ENCODE measurements at regions not wholly inside any gene's neighbourhood (a gene's known extent, or its start where the extent isn't known, plus 50 kb on each side); places are given as distances from the start of the nearest gene placed in this dataset.
A peak's percentile ranks its signal among the peaks of the same experiment; 100 is the strongest.

- Histone ChIP-seq H3K9me3 (ENCODE audit: insufficient read depth, low read depth, low read length) (peaks cover 2% of the 10 kb centered on the region), H3K79me1 (ENCODE audit: low read length) (no peaks in the 10 kb centered on the region), H3K23ac (ENCODE audit: low read length) (no peak overlapping the region), H3K27ac (ENCODE audit: low read depth, low read length) (no peak overlapping the region), H3K14ac (ENCODE audit: low read length) (no peak overlapping the region), H2BK120ac (ENCODE audit: insufficient read depth, low read length, poor library complexity) (no peak overlapping the region), H3K9ac (ENCODE audit: low read length) (no peak overlapping the region), H4K8ac (ENCODE audit: low read depth, low read length) (no peak overlapping the region), H3K36me3 (ENCODE audit: control insufficient read depth in 1 of 2, insufficient read depth in 2 of 2, low read length in 2 of 2) (no peaks in the 10 kb centered on the region), H4K91ac (ENCODE audit: low read depth, low read length) (no peak overlapping the region), H3K27me3 (ENCODE audit: insufficient read depth, low read length) (no peaks in the 10 kb centered on the region), H2BK5ac (ENCODE audit: low read depth, low read length, poor library complexity) (no peak overlapping the region), H3K79me2 (ENCODE audit: control insufficient read depth, insufficient read depth, low read length, poor library complexity) (peaks cover 2% of the 10 kb centered on the region), H3K4me3 (ENCODE audit: low read depth, low read length) (no peak overlapping the region), H3K18ac (ENCODE audit: low read length) (no peak overlapping the region), H2BK12ac (ENCODE audit: low read length) (no peak overlapping the region), H3K4ac (ENCODE audit: low read depth, low read length) (no peak overlapping the region), H2AFZ (ENCODE audit: insufficient read depth, low read length, poor library complexity) (no peak overlapping the region), H3K4me2 (ENCODE audit: low read length) (no peak overlapping the region), H2AK5ac (ENCODE audit: low read length) (no peak overlapping the region), H4K12ac (ENCODE audit: low read depth, low read length) (no peak overlapping the region), H3K4me1 (ENCODE audit: control insufficient read depth in 1 of 2, insufficient read depth in 2 of 2, low read length in 2 of 2) (peaks cover 8 to 10% of the 10 kb centered on the region in 2 experiments)
- no CpG with 5 or more reads among the region's 5 CpGs for WGBS (ENCODE audit: extremely low coverage, insufficient coverage, insufficient read length)
- no peak for DNase-seq
These were observed 157.4 kb downstream of the ARL4C start for GRCh38 chr2:234339501-234339900.

GRCh38 chr2:234339011-234339410, 157.9 kb downstream of the ARL4C start:
- Histone ChIP-seq H4K8ac (ENCODE audit: low read depth, low read length) (no peak overlapping the region), H3K23ac (ENCODE audit: low read length) (no peak overlapping the region), H4K12ac (ENCODE audit: low read depth, low read length) (no peak overlapping the region), H3K14ac (ENCODE audit: low read length) (no peak overlapping the region), H3K36me3 (ENCODE audit: control insufficient read depth in 1 of 2, insufficient read depth in 2 of 2, low read length in 2 of 2) (no peaks in the 10 kb centered on the region), H3K27ac (ENCODE audit: low read depth, low read length) (no peak overlapping the region), H2AK5ac (ENCODE audit: low read length) (no peak overlapping the region), H3K79me2 (ENCODE audit: control insufficient read depth, insufficient read depth, low read length, poor library complexity) (peaks cover under 1% of the 10 kb centered on the region), H3K4me1 (ENCODE audit: control insufficient read depth in 1 of 2, insufficient read depth in 2 of 2, low read length in 2 of 2) (peaks cover 7 to 9% of the 10 kb centered on the region in 2 experiments), H3K4me3 (ENCODE audit: low read depth, low read length) (no peak overlapping the region), H4K91ac (ENCODE audit: low read depth, low read length) (no peak overlapping the region), H3K9ac (ENCODE audit: low read length) (no peak overlapping the region), H3K79me1 (ENCODE audit: low read length) (no peaks in the 10 kb centered on the region), H2BK5ac (ENCODE audit: low read depth, low read length, poor library complexity) (no peak overlapping the region), H2BK12ac (ENCODE audit: low read length) (no peak overlapping the region), H3K18ac (ENCODE audit: low read length) (no peak overlapping the region), H2BK120ac (ENCODE audit: insufficient read depth, low read length, poor library complexity) (no peak overlapping the region), H3K4ac (ENCODE audit: low read depth, low read length) (no peak overlapping the region), H2AFZ (ENCODE audit: insufficient read depth, low read length, poor library complexity) (no peak overlapping the region), H3K9me3 (ENCODE audit: insufficient read depth, low read depth, low read length) (peaks cover 2% of the 10 kb centered on the region), H3K4me2 (ENCODE audit: low read length) (no peak overlapping the region), H3K27me3 (ENCODE audit: insufficient read depth, low read length) (no peaks in the 10 kb centered on the region)
- WGBS (ENCODE audit: extremely low coverage, insufficient coverage, insufficient read length): no CpG with 5 or more reads among the region's 2 CpGs
- DNase-seq: no peak

GRCh38 chr2:234335661-234336228, 161.1 kb downstream of the ARL4C start:
- Histone ChIP-seq H2AK5ac (ENCODE audit: low read length) (no peak overlapping the region), H3K27me3 (ENCODE audit: insufficient read depth, low read length) (no peaks in the 10 kb centered on the region), H3K4ac (ENCODE audit: low read depth, low read length) (no peak overlapping the region), H4K8ac (ENCODE audit: low read depth, low read length) (no peak overlapping the region), H3K36me3 (ENCODE audit: control insufficient read depth in 1 of 2, insufficient read depth in 2 of 2, low read length in 2 of 2) (no peaks in the 10 kb centered on the region), H3K18ac (ENCODE audit: low read length) (no peak overlapping the region), H2BK12ac (ENCODE audit: low read length) (no peak overlapping the region), H3K14ac (ENCODE audit: low read length) (no peak overlapping the region), H3K79me1 (ENCODE audit: low read length) (peaks cover 4% of the 10 kb centered on the region), H2BK5ac (ENCODE audit: low read depth, low read length, poor library complexity) (no peak overlapping the region), H3K9me3 (ENCODE audit: insufficient read depth, low read depth, low read length) (no peaks in the 10 kb centered on the region), H3K9ac (ENCODE audit: low read length) (no peak overlapping the region), H3K27ac (ENCODE audit: low read depth, low read length) (no peak overlapping the region), H4K91ac (ENCODE audit: low read depth, low read length) (no peak overlapping the region), H2AFZ (ENCODE audit: insufficient read depth, low read length, poor library complexity) (no peak overlapping the region), H3K23ac (ENCODE audit: low read length) (no peak overlapping the region), H3K4me3 (ENCODE audit: low read depth, low read length) (no peak overlapping the region), H3K79me2 (ENCODE audit: control insufficient read depth, insufficient read depth, low read length, poor library complexity) (peaks cover 1% of the 10 kb centered on the region), H2BK120ac (ENCODE audit: insufficient read depth, low read length, poor library complexity) (no peak overlapping the region), H3K4me1 (ENCODE audit: control insufficient read depth in 1 of 2, insufficient read depth in 2 of 2, low read length in 2 of 2) (peaks cover 12% of the 10 kb centered on the region in 2 experiments), H4K12ac (ENCODE audit: low read depth, low read length) (no peak overlapping the region), H3K4me2 (ENCODE audit: low read length) (no peak overlapping the region)
- peak; percentile 33 to 53 for DNase-seq
- WGBS (ENCODE audit: extremely low coverage, insufficient coverage, insufficient read length): no CpG with 5 or more reads among the region's 19 CpGs

- Histone ChIP-seq H3K4me3 (ENCODE audit: low read depth, low read length) (no peak overlapping the region), H4K12ac (ENCODE audit: low read depth, low read length) (no peak overlapping the region), H3K79me1 (ENCODE audit: low read length) (peaks cover 4% of the 10 kb centered on the region), H3K9ac (ENCODE audit: low read length) (no peak overlapping the region), H4K8ac (ENCODE audit: low read depth, low read length) (no peak overlapping the region), H3K4ac (ENCODE audit: low read depth, low read length) (no peak overlapping the region), H3K36me3 (ENCODE audit: control insufficient read depth in 1 of 2, insufficient read depth in 2 of 2, low read length in 2 of 2) (no peaks in the 10 kb centered on the region), H2AFZ (ENCODE audit: insufficient read depth, low read length, poor library complexity) (no peak overlapping the region), H3K27ac (ENCODE audit: low read depth, low read length) (no peak overlapping the region), H3K14ac (ENCODE audit: low read length) (no peak overlapping the region), H4K91ac (ENCODE audit: low read depth, low read length) (no peak overlapping the region), H3K18ac (ENCODE audit: low read length) (no peak overlapping the region), H3K4me1 (ENCODE audit: control insufficient read depth in 1 of 2, insufficient read depth in 2 of 2, low read length in 2 of 2) (peaks cover 12% of the 10 kb centered on the region in 2 experiments), H2AK5ac (ENCODE audit: low read length) (no peak overlapping the region), H3K27me3 (ENCODE audit: insufficient read depth, low read length) (no peaks in the 10 kb centered on the region), H2BK120ac (ENCODE audit: insufficient read depth, low read length, poor library complexity) (no peak overlapping the region), H3K9me3 (ENCODE audit: insufficient read depth, low read depth, low read length) (no peaks in the 10 kb centered on the region), H3K79me2 (ENCODE audit: control insufficient read depth, insufficient read depth, low read length, poor library complexity) (peaks cover 1% of the 10 kb centered on the region), H2BK5ac (ENCODE audit: low read depth, low read length, poor library complexity) (no peak overlapping the region), H2BK12ac (ENCODE audit: low read length) (no peak overlapping the region), H3K4me2 (ENCODE audit: low read length) (no peak overlapping the region), H3K23ac (ENCODE audit: low read length) (no peak overlapping the region)
- no peak for DNase-seq
- no CpG with 5 or more reads among the region's 4 CpGs for WGBS (ENCODE audit: extremely low coverage, insufficient coverage, insufficient read length)
These were observed 162.1 kb downstream of the ARL4C start for GRCh38 chr2:234334756-234335155.
